Lower lobe of right lung (tissue), 2 donors: ENCODE measurements at regions not wholly inside any gene's neighbourhood (a gene's known extent, or its start where the extent isn't known, plus 50 kb on each side); places are given as distances from the start of the nearest gene placed in this dataset.

Experiments used
- ATAC-seq, 2 donors: fragments of 200-7000 bp; cut with Tn5 transposase; one replicate each; pipeline ENCODE4 v1.9.1; 2020 to 2022; ENCODE audit warnings: mild to moderate bottlenecking in 2 of 2, moderate library complexity in 2 of 2
- DNase-seq: peaks from one replicate; pipeline ENCODE4 v3.0.0-alpha.2; 2020
- H3K27ac ChIP-seq: fragments of 200-600 bp; one replicate; pipeline ENCODE4 v1.8.0; 2022
- H3K27me3 ChIP-seq: fragments of 200-600 bp; one replicate; pipeline ENCODE4 v1.8.0; 2022; ENCODE audit warnings: low read depth
- H3K36me3 ChIP-seq: fragments of 200-600 bp; one replicate; pipeline ENCODE4 v1.8.0; 2022; ENCODE audit warnings: mild to moderate bottlenecking
- H3K4me1 ChIP-seq: fragments of 200-600 bp; one replicate; pipeline ENCODE4 v1.8.0; 2022
- H3K4me3 ChIP-seq: fragments of 200-600 bp; one replicate; pipeline ENCODE4 v1.8.0; 2022; ENCODE audit warnings: mild to moderate bottlenecking
- H3K9me3 ChIP-seq: fragments of 200-600 bp; one replicate; pipeline ENCODE4 v1.8.0; 2022
- CTCF ChIP-seq: fragments of 200-600 bp; IDR thresholded peaks from one replicate; pipeline ENCODE4 v1.8.0; 2022; ENCODE audit warnings: antibody characterized with exemption, mild to moderate bottlenecking
- intact Hi-C: fragments of 100-400 bp; cut with DNase I; formaldehyde crosslinking; loops from one replicate; pipeline ENCODE4 v1.11.0; 2022
- donor health status: DM: no; HTN: yes; CAD: no; lungs with severe emphysema.

- no peak for TF ChIP-seq CTCF
- no peaks in the 10 kb centered on the region for H3K36me3 ChIP-seq
- no peaks in the 10 kb centered on the region for H3K4me1 ChIP-seq
- no peak overlapping the region for H3K27ac ChIP-seq
- intact Hi-C loops, result no loop called here
- no peaks in the 10 kb centered on the region for H3K9me3 ChIP-seq
- H3K4me3 ChIP-seq, result no peak overlapping the region
- DNase-seq (no peak), ATAC-seq (no peak)
- no peaks in the 10 kb centered on the region for H3K27me3 ChIP-seq
Measured at GRCh38 chr17:13704333-13704732, 102.6 kb upstream of the HS3ST3A1 start.

- H3K27me3 ChIP-seq, result no peaks in the 10 kb centered on the region
- intact Hi-C loops, result no loop called here
Measured at GRCh38 chr17:13705221-13705620, 103.5 kb upstream of the HS3ST3A1 start.

DNA sequence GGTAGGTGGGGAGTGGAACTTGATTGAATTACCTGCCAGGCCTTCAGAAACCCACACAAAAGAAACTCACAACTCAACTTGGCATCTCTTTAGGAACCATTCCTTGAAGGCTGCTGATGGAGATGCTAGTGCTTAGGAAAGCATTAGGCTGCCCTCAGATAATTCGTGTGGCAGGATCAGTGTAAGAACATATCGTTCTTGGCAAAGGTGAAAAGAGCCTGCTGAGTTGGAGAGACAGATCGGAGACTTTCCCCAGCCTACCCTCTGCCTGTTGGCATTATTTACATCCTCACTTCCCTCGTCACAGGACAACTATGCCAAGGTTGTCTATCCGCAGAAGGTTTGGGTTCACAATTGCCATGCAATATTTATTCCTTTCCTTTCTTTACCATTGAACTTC is 120.0 kb upstream of the HS3ST3A1 start:
- H3K36me3 ChIP-seq, result no peaks in the 10 kb centered on the region
- H3K27ac ChIP-seq, result no peak overlapping the region
- DNase-seq (no peak), ATAC-seq (no peak)
- intact Hi-C loops, result no loop called here
- H3K4me3 ChIP-seq, result no peak overlapping the region
- no peaks in the 10 kb centered on the region for H3K4me1 ChIP-seq
- no peaks in the 10 kb centered on the region for H3K9me3 ChIP-seq
- TF ChIP-seq CTCF, result no peak
- no peaks in the 10 kb centered on the region for H3K27me3 ChIP-seq

More at GRCh38 chr17:13705221-13705620, 103.5 kb upstream of the HS3ST3A1 start:
- H3K4me3 ChIP-seq, result no peak overlapping the region
- DNase-seq (no peak), ATAC-seq (no peak)
- H3K4me1 ChIP-seq, result no peaks in the 10 kb centered on the region
- H3K36me3 ChIP-seq, result no peaks in the 10 kb centered on the region
- TF ChIP-seq CTCF, result no peak
- H3K27ac ChIP-seq, result no peak overlapping the region
- no peaks in the 10 kb centered on the region for H3K9me3 ChIP-seq

DNA sequence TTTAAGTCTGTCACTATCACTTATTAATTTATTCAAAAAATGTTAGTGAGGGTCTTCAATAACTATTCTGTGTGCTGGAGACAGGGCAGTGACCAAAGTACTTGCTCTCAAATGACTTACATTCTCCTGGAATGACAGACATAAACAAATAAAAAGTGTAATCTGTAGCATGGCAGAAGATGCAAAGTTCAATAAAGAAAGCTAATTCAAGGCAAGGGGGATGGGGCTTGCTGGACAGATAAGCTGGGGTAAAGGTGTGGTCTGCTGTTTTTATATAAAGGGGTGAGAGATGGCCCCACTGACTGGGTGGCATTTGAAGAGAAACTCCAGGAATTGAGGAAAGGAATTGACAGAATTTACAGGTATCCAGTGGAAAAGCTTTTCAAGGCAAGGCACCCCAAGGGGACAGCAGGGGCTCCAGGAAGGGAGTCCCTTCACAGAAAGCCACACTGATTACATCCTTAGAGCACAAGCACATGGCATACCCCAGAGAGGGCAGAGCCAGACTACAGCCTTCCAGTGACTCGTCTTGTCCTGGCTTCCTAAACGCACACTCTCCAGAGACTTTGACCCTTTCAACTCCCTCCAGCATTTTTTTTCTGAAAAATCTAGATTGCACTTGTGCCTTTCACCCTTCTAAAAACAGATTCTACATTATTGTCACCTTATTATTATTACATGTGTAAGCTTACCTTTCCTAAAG is 123.7 kb upstream of the HS3ST3A1 start:
- DNase-seq (no peak), ATAC-seq (no peak)
- Histone ChIP-seq H3K36me3 (no peaks in the 10 kb centered on the region), H3K9me3 (no peaks in the 10 kb centered on the region), H3K4me1 (no peaks in the 10 kb centered on the region), H3K4me3 (no peak overlapping the region), H3K27me3 (no peaks in the 10 kb centered on the region), H3K27ac (no peak overlapping the region)
- intact Hi-C loops, result no loop called here
- no peak for TF ChIP-seq CTCF

DNA sequence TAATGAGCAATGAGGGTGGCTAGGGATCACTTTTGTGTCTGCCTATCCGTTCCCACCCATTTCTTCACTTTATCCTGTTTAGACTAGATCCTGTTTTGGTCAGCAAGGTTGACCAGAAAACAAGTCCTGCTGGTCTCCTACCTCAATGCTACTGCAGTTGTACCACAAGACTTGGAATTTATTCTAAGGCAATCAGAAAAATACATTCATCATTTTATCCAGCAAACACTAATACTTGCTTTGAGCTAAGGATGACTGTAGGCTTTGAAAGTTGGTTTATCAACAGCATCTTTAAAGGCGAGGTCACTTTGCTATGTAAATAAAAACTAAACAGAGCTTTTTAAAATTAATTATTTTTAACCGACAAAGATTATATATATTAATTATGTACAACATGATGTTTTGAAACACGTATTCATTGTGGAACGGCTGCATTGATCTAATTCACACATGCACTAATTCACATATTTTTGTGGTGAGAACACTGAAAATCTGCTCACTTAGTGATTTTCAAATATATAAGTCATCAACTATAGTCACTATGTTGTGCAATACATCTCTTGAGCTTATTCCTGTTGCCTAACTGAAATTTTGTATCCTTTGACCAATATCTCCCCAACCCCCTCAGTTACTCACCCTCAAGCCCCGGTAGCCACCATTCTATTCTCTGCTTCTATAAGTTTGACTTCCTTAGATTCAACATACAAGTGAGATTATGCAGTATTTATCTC is 125.9 kb upstream of the HS3ST3A1 start:
- DNase-seq (no peak), ATAC-seq (no peak)
- intact Hi-C loops, result no loop called here
- Histone ChIP-seq H3K4me3 (no peak overlapping the region), H3K27me3 (no peaks in the 10 kb centered on the region), H3K9me3 (no peaks in the 10 kb centered on the region), H3K27ac (no peak overlapping the region), H3K4me1 (no peaks in the 10 kb centered on the region), H3K36me3 (no peaks in the 10 kb centered on the region)
- TF ChIP-seq CTCF, result no peak
